Inferior parietal cortex (tissue), 1 donor: ENCODE measurements at regions not wholly inside any gene's neighbourhood (a gene's known extent, or its start where the extent isn't known, plus 50 kb on each side); places are given as distances from the start of the nearest gene placed in this dataset.
"Not testable (repeated sequence)": the region's sequence is repeated elsewhere in the genome, so short reads cannot be mapped to it uniquely, and the experiment has no call there.

Experiments used
- DNase-seq: peaks from one replicate; pipeline ENCODE4 v3.0.0-alpha.2; 2016; ENCODE audit errors: extremely low spot score

DNA sequence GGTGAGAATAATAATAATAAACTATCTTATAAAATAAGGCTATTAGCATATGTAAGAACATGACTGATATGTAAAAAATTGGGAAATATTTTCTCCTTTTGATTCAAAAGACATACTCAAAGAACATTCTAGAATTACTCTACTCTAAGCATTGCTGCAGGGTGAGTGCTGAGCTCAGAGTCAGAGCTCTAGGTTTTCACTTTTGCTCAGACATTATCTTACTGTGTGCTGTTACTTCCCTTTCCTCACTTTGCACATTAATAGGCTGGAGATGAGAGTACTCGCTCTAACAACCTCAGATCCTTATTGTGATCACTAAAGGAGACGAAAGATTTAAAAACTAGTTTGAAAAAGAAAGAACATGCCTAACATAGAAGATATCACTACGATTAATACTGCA is 99.4 kb upstream of the C9orf72 start:
- no peak for DNase-seq

DNA sequence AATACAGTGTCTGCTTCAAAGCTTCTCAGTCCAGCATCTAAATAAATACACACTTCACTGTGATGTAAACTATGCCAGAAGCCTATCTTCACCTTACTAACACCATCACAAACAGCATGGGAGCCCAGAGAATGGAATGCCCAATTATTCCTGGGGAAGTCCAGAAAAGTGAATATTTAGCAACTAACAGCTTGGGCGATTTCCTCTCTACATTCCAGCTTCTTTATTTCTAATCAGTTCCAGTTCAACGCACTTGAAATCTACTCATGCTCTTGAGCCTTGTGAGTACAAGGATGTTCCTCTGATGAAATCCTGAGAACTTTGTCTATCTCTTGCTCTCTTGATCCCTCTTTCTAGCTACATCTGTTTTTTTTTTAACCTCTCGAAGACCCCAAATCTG is 100.4 kb upstream of the C9orf72 start:
- DNase-seq: no peak

DNA sequence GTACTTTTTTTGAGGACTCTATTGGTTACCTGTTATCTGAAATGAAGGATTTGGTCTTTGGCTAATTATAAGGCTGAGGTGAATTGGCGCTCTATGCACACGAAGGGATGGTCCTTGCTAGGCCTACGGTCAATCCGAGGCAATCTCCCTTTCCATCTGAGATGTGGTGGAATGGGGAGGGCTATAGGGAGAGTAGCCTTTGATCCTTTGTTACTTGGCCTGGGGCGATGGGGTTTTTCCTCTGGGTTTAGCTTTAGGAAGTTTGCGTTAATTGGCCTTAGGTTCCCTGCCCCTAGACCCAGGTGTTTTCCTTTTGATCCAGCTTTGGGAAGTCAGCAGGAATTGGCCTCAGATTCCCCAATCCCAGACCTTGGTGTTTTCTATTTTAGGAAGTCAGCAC is 102.1 kb upstream of the C9orf72 start:
- DNase-seq: no peak

DNA sequence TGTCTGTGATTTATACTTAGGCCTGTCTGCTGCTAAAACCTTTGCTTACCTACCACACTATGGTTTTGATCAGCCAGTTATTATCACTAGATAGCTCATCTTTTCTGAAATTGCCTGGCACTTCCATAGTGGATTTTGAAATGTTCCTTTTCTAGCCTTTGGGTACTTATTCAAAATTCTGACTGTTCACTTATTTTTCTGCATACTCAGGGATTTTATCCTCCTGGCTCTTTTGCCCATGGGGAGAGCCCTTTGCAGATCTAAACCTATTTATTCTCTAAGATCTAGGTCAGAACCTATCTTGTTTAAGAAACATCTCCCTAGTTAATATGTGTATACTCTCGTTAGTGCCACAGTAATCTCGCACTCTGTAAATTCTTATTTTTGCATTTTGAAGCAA is 103.5 kb upstream of the C9orf72 start:
- no peak for DNase-seq

DNA sequence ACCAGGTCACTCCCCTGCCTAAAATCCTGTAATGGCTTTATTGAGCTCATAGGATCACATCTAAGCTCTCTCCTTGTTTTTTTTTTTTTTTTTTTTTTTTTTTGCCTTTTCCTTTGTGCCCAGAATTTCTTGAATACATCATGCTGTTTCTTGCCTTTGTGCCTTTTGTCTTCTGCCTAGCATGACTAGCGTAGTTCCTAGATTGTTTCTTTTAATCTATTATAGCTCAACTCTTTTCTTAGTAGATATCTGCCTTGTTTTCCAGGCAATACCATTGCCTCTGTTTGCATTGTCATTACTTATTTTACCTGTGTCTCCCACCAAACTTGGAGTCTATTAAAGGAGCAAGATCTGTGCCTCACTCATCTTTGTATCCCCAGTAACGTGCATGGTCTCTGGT is 106.1 kb upstream of the C9orf72 start:
- DNase-seq: no peak

DNA sequence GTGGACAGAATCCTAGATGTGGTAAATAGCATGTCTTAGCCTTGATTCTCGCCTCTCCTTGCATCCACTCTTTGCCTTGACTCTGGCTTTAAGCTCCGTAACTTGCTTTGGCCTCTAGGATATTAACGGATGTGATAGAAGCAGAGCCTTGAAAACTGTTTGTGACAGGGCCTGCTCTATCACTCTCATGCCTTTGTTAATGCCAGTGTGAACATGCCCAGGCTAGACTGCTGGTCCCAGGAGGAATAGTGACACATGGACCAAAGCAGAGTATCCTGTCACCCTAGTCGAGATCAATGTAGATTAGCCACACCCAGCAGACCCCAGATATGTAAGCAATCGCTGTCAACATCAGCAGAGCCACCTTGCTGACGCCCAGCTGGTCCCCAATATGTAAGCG is 109.9 kb upstream of the C9orf72 start:
- DNase-seq: no peak

DNA sequence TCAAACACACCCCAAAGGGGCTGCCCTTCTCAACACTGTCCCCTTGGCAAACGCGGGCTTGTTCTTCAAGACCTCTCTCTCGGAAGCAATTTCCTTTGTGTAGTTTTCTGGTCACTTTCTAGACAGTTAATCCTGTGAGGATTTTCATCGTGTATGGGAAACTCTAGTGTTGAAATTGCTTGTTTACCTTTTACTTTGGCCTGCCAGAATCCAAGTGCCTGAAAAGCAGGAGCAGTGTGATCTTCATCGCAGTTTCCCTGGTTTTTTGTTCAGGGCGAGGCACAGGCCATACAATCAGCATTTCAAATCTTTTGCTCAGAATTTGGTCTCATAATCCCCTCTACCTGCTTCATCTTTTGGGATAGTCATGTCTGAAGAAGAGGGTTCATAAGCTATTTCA is 115.7 kb upstream of the C9orf72 start:
- DNase-seq: no peak

DNA sequence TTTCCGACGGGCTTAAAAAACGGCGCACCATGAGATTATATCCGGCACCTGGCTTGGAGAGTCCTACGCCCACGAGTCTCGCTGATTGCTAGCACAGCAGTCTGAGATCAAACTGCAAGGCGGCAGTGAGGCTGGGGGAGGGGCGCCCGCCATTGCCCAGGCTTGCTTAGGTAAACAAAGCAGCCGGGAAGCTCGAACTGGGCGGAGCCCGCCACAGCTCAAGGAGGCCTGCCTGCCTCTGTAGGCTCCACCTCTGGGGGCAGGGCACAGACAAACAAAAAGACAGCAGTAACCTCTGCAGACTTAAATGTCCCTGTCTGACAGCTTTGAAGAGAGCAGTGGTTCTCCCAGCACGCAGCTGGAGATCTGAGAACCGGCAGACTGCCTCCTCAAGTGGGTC is 117.5 kb upstream of the C9orf72 start:
- DNase-seq: not testable (repeated sequence)

DNA sequence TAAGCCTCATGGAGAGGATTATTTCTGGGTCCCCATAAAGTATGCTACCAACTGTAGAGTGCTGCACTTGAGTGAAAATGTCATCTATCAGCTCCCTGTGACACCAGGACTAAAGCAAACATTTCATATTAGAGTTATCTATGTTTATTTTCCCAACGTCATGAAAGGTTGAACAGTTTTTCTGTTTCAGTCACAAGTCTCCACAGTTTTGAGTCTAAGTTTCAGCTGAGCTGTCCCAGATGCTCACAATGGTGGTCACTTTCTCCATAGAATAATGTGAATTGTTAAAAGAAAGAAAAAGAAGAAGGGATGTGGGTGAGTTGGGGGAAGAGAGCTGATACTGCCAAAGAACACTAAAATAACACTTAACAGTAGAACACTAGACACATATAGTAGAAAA is 126.3 kb upstream of the C9orf72 start:
- DNase-seq: no peak

DNA sequence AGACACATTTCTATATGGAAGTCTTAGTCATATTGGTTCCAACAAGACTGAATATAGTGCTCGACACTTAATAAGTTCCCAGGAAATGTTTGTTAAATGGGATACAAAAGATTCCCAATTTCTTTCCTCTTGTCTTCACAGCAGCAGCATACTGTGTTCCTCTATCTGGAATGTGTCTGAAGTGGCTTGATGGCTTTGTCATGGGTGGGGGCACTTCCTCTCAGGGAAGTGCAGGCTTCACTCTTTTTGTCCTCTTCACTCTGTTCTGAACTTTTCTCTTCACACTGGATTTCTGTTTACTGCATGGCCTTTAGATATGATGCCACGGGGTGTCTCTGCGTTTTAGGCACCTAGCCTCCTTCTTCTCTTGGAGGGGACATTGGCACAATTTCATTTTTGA is 127.7 kb upstream of the C9orf72 start:
- no peak for DNase-seq

DNA sequence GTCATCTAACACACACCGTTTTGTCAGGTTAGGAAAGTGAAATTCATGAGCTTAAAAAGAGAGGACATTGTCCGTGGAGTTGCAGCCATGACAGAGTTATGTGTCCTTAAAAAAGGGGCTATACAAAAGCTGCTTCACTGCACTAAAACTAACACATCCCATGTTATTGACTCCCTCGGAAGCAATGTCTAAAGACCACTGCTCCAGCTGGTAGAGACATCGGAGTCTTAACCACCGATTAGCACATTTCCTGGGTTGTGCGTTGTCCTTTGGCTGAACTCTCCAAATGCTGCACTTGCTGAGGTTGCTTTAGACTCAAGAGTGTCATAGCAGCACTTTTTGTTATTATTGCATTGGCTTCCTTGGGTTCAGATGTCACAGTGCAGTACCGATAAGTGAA is 128.3 kb upstream of the C9orf72 start:
- DNase-seq: no peak

DNA sequence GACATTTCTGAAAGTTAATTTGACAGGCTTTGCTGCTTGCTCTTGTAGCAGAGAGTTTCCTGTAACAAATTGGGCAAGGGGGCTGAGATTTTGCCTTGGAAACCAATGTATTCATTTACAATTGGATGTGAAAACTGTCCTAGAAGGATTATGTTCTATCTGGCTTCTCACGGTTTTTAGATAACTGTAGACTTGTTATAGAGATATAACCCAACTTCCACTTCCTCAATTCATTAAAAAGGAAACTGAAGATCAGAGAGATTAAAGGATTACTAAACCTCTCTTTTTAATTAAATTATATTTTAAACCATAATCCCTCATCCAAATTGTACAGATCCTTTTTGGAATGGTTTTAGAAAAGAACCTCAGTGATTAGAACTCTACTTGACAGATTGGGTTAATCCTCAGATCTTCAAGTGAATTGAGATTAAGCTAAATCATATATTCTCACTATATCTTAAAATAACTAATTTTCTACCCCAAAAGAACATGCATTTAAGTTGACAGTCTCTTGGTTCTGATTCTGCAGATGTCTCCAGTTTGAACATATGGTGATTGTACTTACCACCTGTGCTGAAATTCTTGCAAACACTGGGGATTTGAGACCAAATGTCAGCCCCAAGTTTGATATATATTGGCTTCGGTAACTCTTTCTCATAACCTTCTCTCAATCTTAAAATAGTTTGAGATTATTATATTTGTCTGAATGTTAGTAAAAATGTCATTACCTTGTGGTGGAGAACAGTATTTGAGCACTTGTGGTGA is 130.1 kb upstream of the C9orf72 start:
- no peak for DNase-seq

DNA sequence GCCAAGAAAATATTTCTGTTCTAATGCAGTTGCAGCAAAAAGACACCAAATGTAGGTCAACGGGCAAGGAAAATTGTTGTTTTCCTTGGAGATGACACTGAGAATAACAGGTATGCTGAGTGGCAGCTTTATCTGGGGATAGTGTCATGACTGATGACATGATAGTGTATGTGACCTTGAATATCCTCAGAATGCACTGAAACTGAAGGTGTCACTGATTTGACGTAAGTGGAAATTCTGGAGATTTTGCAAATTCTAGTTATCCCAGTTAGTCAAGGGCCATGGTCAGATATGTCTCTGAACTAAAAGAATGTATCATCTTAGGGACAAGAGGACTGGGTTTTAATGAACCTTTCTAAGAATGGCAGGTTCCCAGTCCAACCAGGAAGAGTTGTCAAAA is 138.0 kb upstream of the C9orf72 start:
- no peak for DNase-seq

DNA sequence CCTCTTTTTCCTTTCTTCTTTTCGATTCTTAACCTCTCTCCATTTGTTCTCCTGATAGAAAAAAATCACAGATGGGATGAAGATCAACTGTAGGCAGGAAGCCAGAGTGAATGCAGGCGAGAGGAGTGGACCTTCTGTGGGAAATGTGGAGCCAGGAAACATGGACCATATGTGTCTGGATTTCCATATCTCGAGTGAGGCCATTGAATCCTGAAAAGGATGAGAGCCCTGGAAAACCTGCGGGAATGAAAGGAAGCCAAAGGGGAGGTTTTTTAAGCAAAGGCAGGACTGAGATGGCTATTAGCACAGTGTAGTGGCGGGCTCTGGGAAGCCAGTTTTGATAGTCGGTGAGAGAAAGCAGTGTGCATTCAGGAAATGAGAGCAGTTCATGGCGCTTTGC is 139.5 kb upstream of the C9orf72 start:
- no peak for DNase-seq

DNA sequence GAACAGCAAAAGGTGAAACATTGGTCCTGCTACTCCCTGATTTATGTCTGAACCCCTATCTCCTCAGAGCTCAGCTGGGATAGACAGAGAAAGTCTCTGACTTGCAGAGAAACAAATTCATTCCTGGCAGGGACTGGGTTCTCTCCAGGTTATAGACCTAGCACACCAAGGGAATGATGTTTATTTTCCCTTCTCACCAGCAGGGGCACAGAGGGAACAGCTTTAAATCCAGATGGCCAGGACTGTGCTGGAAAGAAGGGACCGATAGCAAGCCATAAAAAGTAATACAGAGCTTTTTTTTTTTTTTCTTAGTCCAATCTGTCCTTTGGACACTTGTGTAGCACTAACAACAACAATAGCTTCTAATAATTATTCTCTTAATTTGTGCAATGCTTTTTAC is 141.1 kb upstream of the C9orf72 start:
- no peak for DNase-seq

DNA sequence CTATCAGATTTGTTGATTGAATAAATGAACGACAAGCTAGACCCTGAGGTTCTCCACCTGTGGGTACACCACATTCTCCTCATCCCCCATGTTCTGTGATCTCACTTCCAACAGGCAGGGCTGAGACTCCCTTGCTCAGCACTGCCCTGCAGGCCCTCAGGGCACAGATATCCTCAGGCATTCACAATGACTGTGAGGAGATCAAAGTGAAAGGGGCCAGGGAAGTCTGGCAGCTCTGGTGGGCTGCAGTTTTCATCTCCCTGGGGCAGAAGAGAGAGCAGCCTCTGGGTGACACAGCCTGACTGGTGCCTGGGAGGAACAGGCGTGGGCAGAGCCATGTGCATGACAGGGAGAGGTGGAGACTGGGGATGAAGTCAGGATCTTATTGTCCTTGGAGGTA is 142.4 kb upstream of the C9orf72 start:
- DNase-seq: no peak

DNA sequence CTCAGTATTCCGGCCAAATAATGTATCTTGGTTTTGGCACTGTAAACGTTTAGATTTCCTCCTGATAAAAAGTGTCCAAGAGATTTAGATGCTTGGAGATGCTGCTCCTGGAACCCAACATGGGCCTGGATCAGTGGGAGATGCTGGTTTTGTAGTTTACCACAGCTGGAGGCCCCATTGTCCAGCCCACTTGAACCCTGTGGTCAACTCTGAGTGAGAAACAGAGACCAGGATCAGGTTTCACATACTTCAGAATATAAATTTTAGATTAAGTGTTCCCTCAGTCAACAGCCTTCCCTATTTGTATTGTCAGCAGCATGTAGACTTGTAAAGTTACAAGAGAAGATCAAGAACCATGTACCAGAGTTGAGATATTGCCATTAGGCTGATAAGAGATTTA is 144.7 kb upstream of the C9orf72 start:
- no peak for DNase-seq

DNA sequence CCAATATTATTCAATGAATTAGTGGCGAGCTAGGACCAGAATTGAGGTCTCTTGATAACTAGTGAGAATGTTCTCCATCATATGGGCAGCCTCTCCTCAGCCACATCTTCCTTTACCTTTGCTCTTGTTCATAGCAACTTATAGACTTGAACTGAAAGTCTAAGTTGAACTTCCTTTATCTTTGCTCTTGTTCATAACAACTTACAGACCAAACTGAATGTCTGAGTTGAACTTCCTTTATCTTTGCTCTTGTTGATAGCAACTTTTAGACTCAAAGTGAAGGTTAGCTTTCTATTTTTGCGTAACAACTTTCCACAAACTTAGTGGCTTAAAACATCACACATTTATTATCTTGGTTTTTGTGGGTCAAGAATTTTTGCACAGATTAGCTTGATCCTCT is 146.4 kb upstream of the C9orf72 start:
- no peak for DNase-seq

DNA sequence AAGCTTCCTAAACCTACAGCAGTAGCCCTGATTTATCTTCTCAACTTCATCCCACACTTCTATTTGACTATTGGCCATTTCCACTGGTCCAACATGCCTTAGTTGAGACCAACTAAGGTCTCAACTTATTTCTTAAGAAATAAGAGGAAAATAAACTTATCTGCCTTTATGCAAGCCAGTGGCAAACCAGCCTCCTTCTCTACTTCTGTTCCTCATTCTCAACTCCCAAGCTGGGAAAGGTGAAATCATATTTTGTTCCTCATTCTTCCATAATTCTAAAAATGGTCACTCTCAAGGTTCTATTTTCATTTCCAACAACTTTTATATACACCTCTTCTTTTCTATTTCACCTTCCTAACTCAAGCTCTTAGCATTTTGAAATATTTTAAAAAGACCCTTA is 149.6 kb upstream of the C9orf72 start:
- DNase-seq: no peak

DNA sequence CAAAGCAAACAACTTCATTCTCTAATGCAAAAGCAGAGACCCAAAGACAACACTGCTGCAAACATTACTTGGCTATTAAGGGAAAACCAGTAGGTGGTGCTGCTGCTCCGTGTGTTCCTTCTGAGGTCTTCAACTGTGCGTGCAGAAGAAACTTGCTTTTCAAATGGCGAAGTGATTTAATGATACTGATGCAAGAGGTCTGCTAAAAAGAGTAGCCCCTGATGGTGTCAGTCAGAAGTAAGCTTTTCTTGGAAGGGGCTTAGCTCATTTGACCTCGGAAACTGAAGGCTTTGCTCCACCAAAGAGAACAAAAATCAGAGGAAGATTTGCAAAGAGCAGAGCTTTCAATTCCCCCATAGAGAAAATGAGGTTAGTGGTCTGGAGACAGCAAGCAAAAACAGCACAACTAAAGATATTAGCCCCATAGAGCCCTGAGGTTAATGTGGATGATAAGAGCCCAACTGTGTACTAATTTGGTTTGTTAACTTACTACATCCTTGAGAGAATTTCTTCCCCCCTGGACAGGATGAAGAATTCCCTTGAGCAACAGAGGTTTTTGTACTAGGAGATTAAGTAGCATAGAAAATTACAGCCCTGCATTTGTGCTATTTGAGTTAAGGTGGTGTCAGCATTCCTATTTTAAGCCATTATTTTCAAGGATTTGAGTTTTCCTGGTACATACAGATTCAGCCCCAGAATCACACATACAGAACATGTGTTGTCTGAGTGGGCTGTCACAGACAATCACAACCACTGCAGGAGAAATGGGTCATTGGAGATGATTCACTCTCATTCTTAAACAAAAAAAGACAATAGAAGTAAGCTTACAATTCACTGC is 153.2 kb upstream of the C9orf72 start:
- DNase-seq: peak; percentile 90

DNA sequence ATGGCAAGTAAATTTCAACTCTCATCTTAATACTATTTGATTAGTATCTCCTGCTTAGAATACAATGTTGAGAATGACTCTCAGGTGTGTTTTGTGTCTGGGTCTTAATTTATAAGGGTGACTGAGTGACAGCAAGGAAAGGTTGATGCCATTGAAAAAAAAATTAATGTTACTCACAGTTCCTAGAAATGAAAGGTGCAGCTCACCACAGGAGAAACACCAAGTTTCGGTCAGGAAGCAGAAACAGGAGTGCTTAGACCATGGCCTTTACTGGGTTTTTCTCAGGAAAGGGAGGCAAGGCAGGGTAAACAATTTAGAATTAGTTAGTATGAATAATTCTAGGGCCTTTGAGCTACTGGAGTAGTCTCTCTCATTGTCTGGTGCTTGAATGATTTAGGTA is 159.2 kb upstream of the C9orf72 start:
- no peak for DNase-seq

DNA sequence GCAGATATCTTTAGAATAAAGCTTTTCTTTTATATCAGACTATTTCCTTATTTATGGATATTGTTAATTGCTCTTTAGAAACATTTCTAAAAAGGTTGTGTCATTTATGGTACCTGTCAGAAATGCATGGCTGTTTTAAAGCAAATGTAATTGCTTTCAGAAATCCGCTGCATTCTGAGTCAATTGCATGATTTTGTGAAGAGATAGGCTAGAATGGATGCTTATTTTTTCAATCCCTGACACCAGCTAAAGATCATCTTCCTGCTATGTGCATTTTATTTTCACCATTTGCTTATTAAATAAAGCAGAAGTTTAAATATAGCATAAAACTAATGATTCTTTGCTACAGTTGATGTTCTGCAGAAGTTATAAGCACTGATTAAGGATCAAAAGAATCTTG is 170.2 kb upstream of the C9orf72 start:
- no peak for DNase-seq

DNA sequence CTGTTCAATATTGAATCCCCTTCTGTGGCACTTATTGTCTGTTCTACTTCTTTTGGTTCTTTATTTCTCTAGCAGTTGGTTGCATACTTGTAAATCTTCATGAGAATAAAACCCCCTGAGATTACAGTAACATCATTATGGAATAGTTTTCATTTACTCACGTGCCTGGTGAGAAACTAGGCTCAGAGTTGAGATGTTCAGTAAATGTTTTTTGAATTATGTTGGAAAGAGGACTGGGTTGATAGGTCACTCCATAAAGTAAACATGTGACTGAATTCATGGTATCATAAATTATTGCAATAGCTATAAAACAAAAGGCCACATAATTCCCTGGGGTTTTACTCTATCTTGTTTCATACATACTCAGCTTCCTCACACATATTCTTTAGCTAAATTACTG is 174.2 kb upstream of the C9orf72 start:
- no peak for DNase-seq
